HG02588 (cell line): ENCODE measurements at regions not wholly inside any gene's neighbourhood (a gene's known extent, or its start where the extent isn't known, plus 50 kb on each side); places are given as distances from the start of the nearest gene placed in this dataset.

Source experiments
- ATAC-seq: cut with Tn5 transposase; IDR thresholded peaks from one replicate; pipeline ENCODE4 v1.9.1; 2021; ENCODE audit warnings: mild to moderate bottlenecking, moderate library complexity; ENCODE audit not compliant: unreplicated experiment

DNA sequence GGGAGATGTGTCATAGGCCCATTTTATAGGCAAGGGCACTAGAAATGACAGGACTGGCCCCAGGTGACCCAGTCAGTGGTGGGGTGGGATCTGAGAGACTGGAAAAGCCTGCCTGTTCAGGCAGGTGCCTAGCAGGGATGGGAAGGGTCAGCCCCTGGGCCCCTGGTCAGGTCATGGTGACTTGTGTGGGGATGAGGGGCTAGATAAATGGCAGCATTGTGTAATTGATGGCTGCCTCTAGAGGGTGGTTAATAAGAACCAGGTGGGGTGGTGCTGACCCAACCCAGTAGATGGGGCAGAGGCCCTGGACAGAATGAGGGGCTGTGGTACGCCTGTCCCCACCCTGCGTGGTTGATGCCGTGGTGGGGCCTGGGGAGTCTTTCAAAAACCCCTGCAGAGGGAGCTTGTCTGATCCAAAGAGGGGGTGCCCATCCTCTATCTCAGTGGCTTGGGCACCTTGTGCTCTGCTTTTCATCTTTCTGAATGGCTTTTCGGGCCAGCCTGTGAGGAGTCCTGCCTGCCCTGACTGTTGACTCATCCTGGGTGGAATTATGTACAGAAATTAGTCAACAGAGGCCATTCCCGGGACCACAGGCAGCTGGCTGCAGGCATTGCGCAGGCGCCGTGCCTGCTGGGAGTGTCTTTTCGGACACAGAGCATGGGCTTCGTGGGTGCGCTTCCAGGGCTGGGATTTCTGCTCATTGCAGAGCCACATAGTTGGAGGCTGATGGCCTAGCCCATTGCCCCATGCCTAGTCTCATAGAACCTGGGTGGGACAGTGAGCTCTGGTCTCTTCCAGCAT lies 93.6 kb upstream of the PITX1 start:
- ATAC-seq, result no peak

DNA sequence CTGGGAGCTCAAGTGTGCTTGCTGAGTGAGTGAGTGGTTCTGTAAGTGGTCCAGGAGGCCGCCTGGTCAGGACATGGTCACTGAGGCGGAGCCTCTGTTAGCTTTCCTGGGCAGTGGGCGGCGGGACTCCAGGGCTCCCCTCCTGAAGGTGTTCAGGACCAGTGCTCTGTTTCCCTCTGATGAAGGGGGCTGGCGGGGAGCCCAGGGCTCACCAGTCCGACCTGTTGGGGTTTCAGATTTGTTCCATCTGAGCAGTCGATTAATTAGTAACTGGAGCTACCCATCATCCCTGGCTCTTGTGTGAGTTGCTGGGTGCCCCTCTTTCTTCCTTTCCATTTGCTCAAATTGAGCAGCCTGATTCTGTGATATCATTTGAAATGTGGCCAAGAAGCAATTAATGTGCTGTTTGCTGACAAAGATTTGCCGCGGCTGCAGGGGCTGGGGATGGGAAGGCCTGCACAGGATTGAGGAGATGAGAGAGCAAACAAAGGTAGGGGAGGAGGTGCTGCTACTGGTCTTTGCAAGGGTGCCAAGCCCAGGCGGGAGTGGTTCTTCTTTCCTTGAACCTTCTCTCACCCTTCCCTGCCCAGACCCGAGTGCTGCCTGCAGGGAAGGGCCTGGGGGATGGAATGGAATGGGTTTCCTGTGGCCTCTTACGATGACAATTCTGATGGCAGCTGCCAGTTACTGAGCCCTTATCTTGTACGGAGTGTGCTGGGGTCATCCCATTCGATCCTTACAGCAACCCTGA lies 92.8 kb upstream of the PITX1 start:
- ATAC-seq, result no peak

DNA sequence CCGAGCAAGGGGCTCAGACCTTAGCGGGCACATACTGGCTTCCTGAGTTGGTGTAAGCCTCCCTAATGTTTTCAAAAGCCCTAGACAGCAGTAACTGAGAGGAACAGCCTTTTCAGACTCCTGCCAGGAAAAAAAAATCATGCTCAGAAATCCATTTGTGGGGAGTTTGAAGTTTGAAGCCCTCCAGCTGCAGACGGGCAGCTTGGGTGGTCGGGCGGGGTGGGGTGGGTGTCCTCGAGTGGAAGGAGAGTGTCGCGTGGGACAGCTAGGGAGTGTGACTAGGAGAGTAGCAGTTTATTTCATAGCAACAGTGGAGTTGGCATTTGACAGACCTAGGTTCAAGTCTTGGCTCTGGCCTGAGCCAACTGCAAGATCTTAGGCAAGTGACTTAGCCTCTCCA lies 90.7 kb upstream of the PITX1 start:
- no peak for ATAC-seq

DNA sequence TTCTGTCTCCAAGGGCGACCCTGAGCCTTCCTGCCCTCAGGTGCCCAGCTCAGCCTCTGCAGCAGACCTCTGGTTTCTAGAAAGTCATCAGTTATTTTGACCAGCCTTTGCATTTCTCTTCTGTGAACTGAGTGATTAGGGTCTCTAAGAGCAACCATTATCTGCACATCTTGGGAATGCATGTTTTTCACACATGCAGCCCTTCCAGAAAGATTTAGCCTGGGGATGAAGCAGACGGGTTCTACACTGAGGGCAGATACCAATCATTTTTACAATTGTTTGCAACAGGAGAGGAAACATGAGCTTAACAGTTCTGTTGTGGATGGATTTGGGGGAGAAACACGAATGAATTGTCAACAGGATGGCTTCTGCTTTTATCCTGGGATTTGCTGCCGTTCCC lies 90.1 kb upstream of the PITX1 start:
- no peak for ATAC-seq

DNA sequence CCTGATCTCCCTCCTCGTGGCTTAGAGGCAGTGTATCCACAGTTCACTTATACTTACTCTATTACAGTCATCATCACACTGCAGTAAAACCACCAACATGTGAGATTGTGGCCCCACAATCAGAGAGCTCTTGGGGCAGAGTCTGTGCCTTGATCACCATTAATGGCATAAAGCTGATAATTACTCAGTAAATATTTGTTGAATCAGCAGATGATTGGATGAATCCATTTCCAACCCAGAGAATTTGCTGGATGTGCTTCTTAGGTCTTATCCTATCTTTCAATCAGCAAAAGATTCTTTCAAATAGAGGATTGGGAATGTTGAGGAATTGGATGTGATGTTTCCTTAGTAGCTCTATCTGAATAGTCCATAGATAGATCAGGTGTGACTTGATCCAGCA lies 88.8 kb upstream of the PITX1 start:
- no peak for ATAC-seq

DNA sequence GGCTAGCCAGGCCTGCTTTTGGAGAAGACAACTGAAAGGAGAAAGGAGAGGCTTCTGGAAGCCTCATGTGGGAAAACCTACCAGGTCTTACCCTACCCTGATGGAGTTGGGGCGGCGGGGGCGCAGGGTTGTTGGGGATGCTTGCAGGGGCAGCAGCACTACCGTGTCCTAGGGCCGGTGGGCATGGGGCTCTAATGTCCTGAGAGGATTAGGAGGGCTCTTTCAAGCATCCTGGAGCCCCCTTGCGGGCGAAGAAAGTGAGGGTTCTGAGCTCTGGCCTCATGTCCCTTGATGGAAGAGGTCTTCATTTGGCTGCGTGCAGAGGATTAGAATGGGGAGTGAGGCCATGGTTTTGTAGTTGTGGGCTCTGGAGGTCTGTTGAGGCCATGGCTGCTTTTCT lies 86.9 kb upstream of the PITX1 start:
- no peak for ATAC-seq

DNA sequence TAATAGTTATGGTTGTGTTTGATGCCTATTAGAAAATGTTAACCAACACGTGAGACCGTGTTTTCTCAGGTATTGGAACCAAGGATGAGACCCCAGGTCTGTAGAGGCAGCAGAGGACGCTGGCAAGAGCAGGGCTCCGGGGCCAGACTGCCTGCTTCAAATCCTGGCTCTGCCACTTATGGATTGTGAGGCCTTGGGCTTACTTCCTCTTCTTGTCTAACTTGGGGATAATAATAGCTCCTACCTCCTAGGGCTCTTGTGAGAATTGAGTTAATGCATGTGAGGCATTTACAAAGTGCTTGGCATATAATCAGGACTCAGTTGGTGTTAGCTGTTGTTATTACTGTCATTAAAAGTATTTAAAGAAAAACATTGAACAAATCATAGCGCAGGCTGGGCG lies 85.5 kb upstream of the PITX1 start:
- ATAC-seq, result no peak

DNA sequence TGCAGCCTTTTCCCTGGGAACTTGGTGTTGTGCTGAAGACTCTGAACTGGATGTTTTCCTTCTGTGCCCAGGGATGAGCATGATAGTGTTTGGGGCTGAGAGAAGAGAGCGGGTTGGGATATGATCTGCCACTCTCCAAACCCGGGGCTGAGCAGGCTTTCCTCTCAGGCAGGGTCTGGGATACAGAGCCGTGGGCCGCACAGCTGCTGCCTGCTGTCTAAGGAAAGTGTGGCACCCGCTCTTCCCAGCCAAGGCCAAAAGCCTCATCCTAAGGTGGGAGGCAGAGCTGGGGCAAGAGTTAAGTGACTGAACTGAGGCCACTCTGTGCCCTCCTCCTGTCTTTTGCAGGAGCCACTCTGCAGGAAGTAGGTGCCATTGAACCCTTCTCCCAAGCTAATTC lies 83.6 kb upstream of the PITX1 start:
- ATAC-seq, result no peak

DNA sequence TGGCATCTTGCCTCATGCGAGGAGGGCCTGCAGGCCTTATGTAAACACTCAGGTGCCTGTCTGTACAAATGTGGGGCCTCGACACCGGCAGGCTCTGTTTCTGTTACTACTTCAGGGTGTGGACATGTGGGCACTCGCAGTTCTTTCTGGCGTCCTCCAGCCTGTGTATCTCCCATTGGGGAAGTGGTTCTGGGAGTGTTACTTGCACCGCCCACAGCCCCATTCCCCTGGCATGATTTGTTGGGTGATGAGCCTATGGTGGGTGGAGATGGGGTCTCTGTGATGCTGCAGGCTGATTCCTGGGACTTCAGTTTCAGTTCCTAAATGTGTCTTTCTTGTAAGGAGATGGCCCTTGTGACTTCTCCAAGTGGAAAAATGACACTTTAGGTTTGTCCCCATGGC lies 82.1 kb upstream of the PITX1 start:
- ATAC-seq, result no peak

DNA sequence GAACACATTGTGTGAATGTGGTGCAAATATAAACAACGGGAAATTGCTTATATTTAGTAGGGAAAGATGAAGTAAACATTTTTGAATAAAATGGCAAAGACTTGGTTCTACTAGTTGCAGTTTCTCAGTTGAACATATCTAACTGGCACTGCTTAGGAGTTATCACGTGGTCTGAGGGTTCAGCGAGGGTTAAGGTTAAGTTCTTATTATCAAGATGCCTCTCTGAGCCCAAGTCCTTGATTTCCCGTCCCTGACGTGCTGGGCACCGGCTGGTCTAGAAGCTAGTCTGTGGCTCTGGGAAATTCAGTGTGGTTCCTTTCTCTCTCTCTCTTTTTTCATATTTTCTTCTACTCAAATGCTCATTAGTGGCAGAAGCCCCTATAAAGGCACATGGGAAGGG lies 81.6 kb upstream of the PITX1 start:
- ATAC-seq, result no peak

DNA sequence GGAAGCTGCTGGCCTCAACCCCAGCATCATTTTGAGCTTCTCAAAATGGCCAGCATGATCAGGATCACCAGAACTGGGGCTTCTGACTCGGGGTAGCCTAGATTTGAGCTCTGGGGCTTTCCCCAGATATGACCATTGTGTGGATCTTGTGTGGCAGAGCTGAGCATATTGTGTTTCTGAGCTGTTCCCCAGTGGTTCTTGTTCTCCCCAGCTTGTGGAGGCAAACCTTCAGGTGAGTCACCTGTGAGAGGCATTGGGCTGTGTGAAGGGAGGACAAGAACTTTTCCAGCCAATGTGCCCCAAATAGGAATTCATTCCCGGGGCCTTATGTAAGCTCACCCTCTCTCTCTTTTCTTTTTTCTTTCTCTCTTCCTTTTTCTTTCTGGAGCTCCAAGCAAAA lies 80.7 kb upstream of the PITX1 start:
- no peak for ATAC-seq

DNA sequence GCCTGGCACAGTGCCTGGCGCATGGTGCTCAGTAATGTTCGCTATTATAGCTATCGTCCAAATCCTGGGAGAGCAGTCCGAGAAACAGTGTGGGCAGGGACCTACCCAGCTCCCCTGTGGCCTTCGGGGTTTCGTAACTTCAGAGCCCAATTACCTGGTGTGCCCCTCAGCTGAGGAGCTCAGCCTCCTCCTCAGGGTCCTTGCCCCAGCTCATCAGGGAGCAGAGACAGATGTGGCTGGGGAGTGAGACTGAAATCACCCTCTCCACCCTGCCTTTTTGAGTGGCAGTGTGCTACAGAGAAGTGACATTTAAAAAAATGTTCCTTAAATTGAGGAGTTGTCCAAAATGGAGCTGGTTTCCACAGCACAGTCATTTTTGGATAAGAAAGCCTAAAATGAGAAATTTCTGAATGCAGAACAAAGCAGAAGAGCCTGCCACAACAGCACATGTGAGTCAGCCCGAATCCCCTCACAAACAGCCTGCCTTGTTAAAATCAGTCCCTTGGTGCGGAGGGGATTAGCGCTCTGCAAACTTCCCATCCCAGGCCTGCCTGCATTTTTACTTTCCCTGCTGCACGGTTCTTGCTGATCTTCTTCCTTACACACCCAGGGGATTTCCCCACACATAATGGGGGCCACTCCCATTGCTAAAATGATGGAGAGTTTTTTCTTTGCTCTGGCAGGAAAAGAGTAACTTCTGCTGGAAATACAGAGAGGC lies 78.1 kb upstream of the PITX1 start:
- ATAC-seq, result no peak

DNA sequence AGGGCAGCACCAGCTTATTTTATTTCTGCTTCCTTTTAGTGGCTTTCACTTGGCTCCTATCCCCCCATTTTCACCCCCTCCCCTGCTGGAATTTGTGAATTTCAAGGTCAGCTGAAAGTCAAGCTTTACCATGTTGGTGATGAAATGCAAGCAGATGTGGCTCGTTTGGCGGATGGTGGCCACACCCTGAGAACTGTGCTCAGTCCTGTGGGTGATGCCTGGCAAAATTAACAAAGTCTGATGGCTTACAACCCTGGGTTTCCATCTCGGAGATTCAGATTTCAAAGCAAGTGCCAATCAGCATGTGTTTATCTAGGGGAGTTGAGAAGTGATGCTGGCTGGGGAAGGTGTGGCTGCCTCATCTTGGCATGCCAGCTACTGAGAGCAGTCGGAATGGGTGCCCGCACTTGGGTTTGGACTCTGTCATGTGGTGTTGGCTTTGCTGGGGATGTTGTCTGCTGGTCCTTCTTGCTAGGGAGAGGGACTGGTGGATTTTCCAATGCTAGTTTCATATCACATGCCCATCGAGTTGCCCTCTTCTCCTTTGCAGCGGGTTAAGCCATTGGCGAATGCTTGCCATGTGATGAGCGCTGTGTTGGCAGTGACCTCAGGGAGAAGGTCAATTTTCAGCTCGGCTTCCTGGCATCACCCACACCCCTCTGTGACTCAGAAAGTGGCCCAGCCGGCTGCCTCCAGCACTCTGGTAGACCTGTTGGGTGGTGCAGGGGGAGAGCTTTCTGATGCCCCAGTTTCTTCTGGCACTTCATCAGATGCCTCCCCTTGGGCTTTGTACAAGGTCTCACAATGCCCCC lies 77.0 kb upstream of the PITX1 start:
- no peak for ATAC-seq

DNA sequence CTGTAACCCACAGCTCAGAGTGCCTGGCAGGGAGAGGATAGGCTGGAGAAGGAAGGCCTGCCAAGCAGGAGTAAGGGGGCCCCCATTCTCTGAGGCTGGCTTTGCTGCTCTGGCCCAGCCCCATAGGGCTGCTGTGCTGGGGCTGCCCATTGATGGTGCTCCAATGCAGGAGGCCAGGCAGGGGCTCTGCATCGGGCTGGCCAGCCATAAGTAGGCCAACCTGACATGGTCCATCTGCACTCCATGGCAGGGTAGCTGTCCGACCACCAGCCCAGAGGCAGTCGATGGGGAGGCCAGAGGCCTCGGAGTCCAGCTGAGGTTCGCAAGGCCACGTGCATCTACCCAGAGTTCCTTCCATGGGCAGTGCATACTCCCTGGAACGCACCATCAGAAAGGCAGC lies 75.0 kb upstream of the PITX1 start:
- ATAC-seq, result no peak

DNA sequence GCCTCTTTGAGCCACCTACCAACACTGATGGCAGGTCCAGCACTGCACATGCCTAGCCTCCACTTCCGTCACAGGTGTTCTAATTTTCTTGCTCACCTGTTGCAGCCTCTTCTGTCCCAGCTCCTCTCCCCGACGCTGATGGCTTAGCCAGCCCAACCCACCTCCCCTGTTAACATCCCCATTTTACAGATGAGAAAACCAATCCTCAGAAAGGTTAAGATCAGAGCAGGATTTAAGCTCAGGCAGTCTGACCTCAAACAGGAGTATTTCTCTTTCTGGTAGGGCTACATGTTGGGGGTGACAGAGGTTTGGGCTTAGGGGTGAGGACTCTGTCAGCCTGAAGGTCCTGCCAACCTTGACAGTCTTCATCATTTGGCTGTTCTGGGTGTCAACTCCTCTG lies 74.5 kb upstream of the PITX1 start:
- ATAC-seq, result no peak

DNA sequence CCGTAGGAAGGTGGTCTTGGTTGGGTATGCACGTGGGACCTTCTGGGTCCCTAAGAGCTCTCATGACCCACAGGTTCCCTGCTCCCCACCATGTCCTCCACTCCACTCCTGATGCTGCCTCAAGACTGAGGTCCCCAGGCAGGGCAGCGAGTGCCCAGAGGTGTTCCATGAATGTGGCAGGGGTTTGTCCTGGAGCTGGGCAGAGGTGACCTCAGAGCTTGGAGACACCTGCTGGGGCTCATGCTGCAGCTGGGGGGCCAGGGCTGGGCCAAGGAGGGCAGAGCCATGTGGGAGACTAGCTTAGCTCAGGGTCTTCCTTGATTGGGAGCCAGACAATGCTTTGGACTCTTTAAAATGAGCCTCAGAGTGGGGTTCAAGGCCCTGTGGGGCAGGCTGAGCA lies 74.0 kb upstream of the PITX1 start:
- no peak for ATAC-seq

DNA sequence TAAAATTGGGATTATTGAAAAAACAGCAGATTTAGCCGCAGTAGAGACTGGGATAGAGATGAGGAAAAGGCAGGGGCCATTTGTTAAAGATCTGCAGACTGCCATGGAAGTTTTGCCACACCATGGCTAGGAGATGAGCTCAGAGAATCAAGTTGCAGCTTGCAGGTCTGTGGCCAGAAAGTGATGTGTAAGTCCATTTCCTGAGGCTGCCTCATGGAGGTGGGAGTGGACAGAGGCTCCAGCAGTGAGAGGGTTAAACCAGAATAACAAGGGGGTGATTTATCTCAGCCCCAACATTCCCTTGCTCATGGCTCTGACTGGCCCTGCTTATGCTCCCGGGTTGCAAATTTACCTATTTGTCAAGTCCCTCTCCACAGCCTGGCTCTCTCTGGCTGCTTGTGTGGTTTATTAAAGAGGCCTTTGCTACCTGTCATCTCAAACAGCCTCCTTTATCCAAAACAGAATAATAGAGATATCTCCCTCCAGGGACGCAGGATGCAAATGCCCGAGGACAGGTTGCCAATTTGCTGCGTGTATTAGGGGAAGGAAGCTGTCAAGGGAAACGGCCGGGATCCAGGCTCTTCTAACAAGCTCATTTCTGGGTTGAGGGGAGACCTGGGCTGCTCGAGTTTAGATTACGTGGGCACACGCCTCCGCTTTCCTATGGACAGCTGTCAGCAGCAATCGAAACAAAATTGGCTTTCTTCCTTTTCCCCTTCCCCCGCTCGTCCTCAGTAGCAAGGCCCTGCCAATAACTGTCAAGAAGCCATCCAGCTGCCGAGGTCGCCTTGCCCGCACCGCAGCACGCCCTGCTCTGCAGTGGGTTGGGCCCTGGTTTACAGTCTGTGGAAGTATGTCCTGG lies 72.8 kb upstream of the PITX1 start:
- no peak for ATAC-seq

DNA sequence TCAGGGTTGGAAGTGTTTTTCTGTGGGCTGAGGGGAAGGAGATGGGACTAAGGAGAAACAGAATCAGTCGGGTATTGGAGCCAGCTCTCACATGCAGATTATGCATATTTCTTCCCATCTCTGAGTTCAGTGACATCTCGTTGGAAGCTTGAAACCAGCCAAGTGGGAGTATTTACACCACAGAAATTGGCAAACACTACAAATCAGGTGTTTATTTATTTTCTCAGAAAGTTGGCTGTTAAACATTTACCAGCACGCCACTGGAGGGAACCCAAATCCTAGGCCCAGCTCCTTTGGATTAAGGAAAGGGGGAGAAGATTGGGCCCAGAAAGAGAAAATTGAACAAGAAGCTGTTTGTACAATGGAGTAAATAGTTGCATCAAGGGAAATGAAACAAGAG lies 72.1 kb upstream of the PITX1 start:
- ATAC-seq, result no peak

DNA sequence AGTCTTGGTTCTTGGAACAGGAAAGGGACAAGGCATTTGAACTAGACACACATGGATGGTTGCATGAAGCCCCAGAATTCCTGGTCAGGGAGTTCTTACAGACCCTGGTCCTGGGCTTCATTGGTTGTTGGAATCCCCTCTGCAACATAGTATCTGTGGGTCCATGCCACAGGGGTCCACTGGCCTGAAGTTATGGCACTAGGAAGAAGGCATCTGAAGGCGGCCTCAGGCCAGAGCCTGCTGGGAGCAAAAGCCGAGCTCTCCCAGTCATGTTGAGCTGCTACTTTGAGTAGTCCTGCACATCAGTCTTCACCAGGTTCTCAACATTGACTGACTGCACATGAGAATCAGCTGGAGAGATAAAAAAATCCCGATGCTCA lies 71.1 kb upstream of the PITX1 start:
- ATAC-seq, result no peak

DNA sequence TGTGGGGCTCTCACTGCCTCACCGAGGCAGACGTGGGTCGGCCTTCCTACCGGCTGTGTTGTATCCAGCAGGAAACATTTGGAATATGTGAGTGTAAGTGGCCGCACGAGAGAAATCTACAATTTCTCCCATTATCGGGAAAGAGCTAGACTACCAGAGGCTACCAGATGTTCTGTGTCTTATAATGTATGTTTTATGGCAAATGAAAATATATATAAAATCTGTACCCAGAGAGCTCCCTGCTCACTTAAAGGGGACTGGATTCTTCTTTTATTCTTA lies 69.5 kb upstream of the PITX1 start:
- ATAC-seq, result no peak
